Mesenchymal stem cell (in vitro differentiated cells and primary cell): ENCODE measurements at regions not wholly inside any gene's neighbourhood (a gene's known extent, or its start where the extent isn't known, plus 50 kb on each side); places are given as distances from the start of the nearest gene placed in this dataset.

Source experiments
- DNase-seq: peaks from one replicate; pipeline ENCODE4 v3.0.0-alpha.2; 2013
- H2AFZ ChIP-seq: one replicate; pipeline ENCODE4 v1.6.1; 2013; ENCODE audit warnings: low read depth, mild to moderate bottlenecking, control low read depth, inconsistent platforms, low read length, moderate library complexity
- H2AK5ac ChIP-seq: 2 replicates; pipeline ENCODE4 v1.6.1; 2013; ENCODE audit warnings: low read length, moderate library complexity, mild to moderate bottlenecking, inconsistent platforms; ENCODE audit not compliant: severe bottlenecking
- H2BK120ac ChIP-seq: one replicate; pipeline ENCODE4 v1.6.1; 2013; ENCODE audit warnings: low read depth, mild to moderate bottlenecking, inconsistent platforms, low read length, moderate library complexity
- H2BK12ac ChIP-seq, 2 experiments: one replicate each; pipeline ENCODE4 v1.6.1; 2013; ENCODE audit warnings: inconsistent platforms in 2 of 2, low read length in 2 of 2, mild to moderate bottlenecking in 2 of 2, moderate library complexity in 2 of 2, control low read depth in 1 of 2
- H2BK15ac ChIP-seq: one replicate; pipeline ENCODE4 v1.6.1; 2013; ENCODE audit warnings: mild to moderate bottlenecking, low read depth, inconsistent platforms; ENCODE audit not compliant: poor library complexity, severe bottlenecking
- H2BK5ac ChIP-seq: 2 replicates; pipeline ENCODE4 v1.6.1; 2013; ENCODE audit warnings: low read depth, mild to moderate bottlenecking, low read length, control low read depth, inconsistent platforms; ENCODE audit not compliant: poor library complexity, severe bottlenecking
- H3K14ac ChIP-seq, 2 experiments: one replicate each; pipeline ENCODE4 v1.6.1; 2013; ENCODE audit warnings: inconsistent platforms in 2 of 2, low read length in 2 of 2, control low read depth in 1 of 2, mild to moderate bottlenecking in 1 of 2, moderate library complexity in 1 of 2
- H3K18ac ChIP-seq, 2 experiments: one replicate each; pipeline ENCODE4 v1.6.1; 2013; ENCODE audit warnings: inconsistent platforms in 2 of 2, low read length in 2 of 2, control low read depth in 1 of 2, low read depth in 1 of 2, mild to moderate bottlenecking in 1 of 2
- H3K23ac ChIP-seq, 2 experiments: one replicate each; pipeline ENCODE4 v1.6.1; 2013; ENCODE audit warnings: inconsistent platforms in 2 of 2, low read length in 2 of 2, mild to moderate bottlenecking in 2 of 2, moderate library complexity in 2 of 2, control low read depth in 1 of 2
- H3K27ac ChIP-seq: 2 replicates; pipeline ENCODE4 v1.5.1; 2013; ENCODE audit warnings: mild to moderate bottlenecking, moderate library complexity, low read length, control low read depth, inconsistent platforms; ENCODE audit not compliant: poor library complexity, severe bottlenecking
- H3K27me3 ChIP-seq, 2 experiments: 2 replicates each; pipeline versions ENCODE4 v1.6.1 to v1.7.0; 2013; ENCODE audit warnings: low read length in 2 of 2, mild to moderate bottlenecking in 2 of 2, moderate library complexity in 2 of 2, control low read depth in 1 of 2, inconsistent platforms in 1 of 2; ENCODE audit not compliant: control insufficient read depth in 1 of 2, insufficient read depth in 1 of 2
- H3K36me3 ChIP-seq, 2 experiments: 2 replicates each; pipeline versions ENCODE4 v1.6.1 to v1.7.0; 2013; ENCODE audit warnings: low read length in 2 of 2, control low read depth in 1 of 2, inconsistent platforms in 1 of 2, low read depth in 1 of 2, mild to moderate bottlenecking in 1 of 2; ENCODE audit not compliant: insufficient read depth in 2 of 2, control insufficient read depth in 1 of 2
- H3K4ac ChIP-seq, 2 experiments: one replicate each; pipeline ENCODE4 v1.6.1; 2013; ENCODE audit warnings: inconsistent platforms in 2 of 2, low read length in 2 of 2, mild to moderate bottlenecking in 2 of 2, moderate library complexity in 2 of 2, control low read depth in 1 of 2, low read depth in 1 of 2
- H3K4me1 ChIP-seq: 2 replicates; pipeline ENCODE4 v1.6.1; 2013; ENCODE audit warnings: low read depth, low read length, control low read depth; ENCODE audit not compliant: control insufficient read depth, insufficient read depth
- H3K4me2 ChIP-seq: 2 replicates; pipeline ENCODE4 v1.6.1; 2013; ENCODE audit warnings: low read length, mild to moderate bottlenecking, inconsistent platforms; ENCODE audit not compliant: poor library complexity, severe bottlenecking
- H3K4me3 ChIP-seq, 2 experiments: 2 replicates each; pipeline versions ENCODE4 v1.5.1 to v1.7.0; 2013; ENCODE audit warnings: low read length in 2 of 2, mild to moderate bottlenecking in 2 of 2, control low read depth in 1 of 2, low read depth in 1 of 2; ENCODE audit not compliant: insufficient read depth in 1 of 2
- H3K79me1 ChIP-seq: replicated peaks from 2 replicates; pipeline ENCODE4 v1.6.1; 2013; ENCODE audit warnings: mild to moderate bottlenecking, control low read depth, low read length, inconsistent platforms; ENCODE audit not compliant: poor library complexity, severe bottlenecking
- H3K9ac ChIP-seq: 2 replicates; pipeline ENCODE4 v1.7.0; 2013; ENCODE audit warnings: mild to moderate bottlenecking, low read length, moderate library complexity
- H3K9me3 ChIP-seq: 2 replicates; pipeline ENCODE4 v1.7.0; 2013; ENCODE audit warnings: mild to moderate bottlenecking, low read length; ENCODE audit not compliant: control insufficient read depth
- H4K8ac ChIP-seq: one replicate; pipeline ENCODE4 v1.6.1; 2013; ENCODE audit warnings: inconsistent platforms, mild to moderate bottlenecking, low read length, moderate library complexity
- H4K91ac ChIP-seq: one replicate; pipeline ENCODE4 v1.6.1; 2013; ENCODE audit warnings: mild to moderate bottlenecking, low read length, inconsistent platforms
- WGBS: methylation state at CpG from one replicate; pipeline ENCODE4 v1.1.7; 2013; ENCODE audit warnings: mixed read lengths; 5-methylcytosine and 5-hydroxymethylcytosine counted together

- 82% methylated on average over 3 of the region's 3 CpGs for WGBS
- DNase-seq: no peak
- no peak overlapping the region for H3K4ac ChIP-seq
These were observed 246.0 kb upstream of the NFE2L3 start for GRCh38 chr7:25906003-25906402.

GRCh38 chr7:25906760-25907159, 245.2 kb upstream of the NFE2L3 start:
- Histone ChIP-seq H3K27me3 (no peaks in the 10 kb centered on the region), H2AFZ (no peak overlapping the region), H3K27ac (no peak overlapping the region), H3K4ac (no peak overlapping the region), H2BK5ac (no peak overlapping the region), H2AK5ac (no peak overlapping the region), H3K23ac (no peak overlapping the region), H3K4me2 (no peak overlapping the region), H2BK12ac (no peak overlapping the region), H4K91ac (no peak overlapping the region), H4K8ac (no peak overlapping the region), H2BK15ac (no peak overlapping the region), H3K4me1 (no peaks in the 10 kb centered on the region), H3K14ac (no peak overlapping the region), H3K36me3 (no peaks in the 10 kb centered on the region), H2BK120ac (no peak overlapping the region), H3K18ac (no peak overlapping the region), H3K9me3 (no peaks in the 10 kb centered on the region), H3K79me1 (no peaks in the 10 kb centered on the region), H3K9ac (no peak overlapping the region), H3K4me3 (no peak overlapping the region)
- 84% methylated on average over 5 of the region's 5 CpGs for WGBS
- DNase-seq: no peak

More at GRCh38 chr7:25906003-25906402, 246.0 kb upstream of the NFE2L3 start:
- Histone ChIP-seq H3K18ac (no peak overlapping the region), H3K36me3 (no peaks in the 10 kb centered on the region), H3K4me1 (no peaks in the 10 kb centered on the region), H3K14ac (no peak overlapping the region), H4K91ac (no peak overlapping the region), H2AFZ (no peak overlapping the region), H2BK12ac (no peak overlapping the region), H3K9me3 (no peaks in the 10 kb centered on the region), H3K9ac (no peak overlapping the region), H2BK15ac (no peak overlapping the region), H3K27me3 (no peaks in the 10 kb centered on the region), H3K4me2 (no peak overlapping the region), H3K79me1 (no peaks in the 10 kb centered on the region), H3K23ac (no peak overlapping the region), H4K8ac (no peak overlapping the region), H2BK5ac (no peak overlapping the region), H2AK5ac (no peak overlapping the region), H3K4me3 (no peak overlapping the region), H2BK120ac (no peak overlapping the region), H3K27ac (no peak overlapping the region)

DNA sequence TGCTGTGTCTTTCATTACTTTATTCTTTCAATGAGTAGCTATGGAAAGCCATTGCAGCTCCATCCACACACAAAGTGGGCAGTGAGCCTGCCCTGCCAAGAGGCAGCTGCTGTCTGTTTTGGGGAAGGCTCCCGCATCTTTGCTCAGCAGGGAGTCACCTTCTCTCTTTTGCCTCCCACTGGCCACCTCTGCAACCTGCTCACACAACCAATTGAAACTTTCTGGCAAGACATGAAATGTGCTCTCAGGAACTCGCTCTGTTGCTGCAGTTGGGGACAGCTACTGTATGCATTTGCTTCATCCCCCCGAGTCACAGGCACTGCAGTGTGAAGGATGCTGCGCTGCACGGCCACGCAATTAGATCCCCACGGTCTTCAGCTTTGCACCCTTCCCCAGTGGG, 244.8 kb upstream of the NFE2L3 start:
- H2BK12ac ChIP-seq: no peak overlapping the region
- no peak overlapping the region for H4K91ac ChIP-seq
- H2AFZ ChIP-seq: no peak overlapping the region
- no peak overlapping the region for H3K4me2 ChIP-seq
- no peak overlapping the region for H2BK5ac ChIP-seq
- H3K4ac ChIP-seq: no peak overlapping the region
- no peak overlapping the region for H3K4me3 ChIP-seq
- H3K36me3 ChIP-seq: no peaks in the 10 kb centered on the region
- no peak overlapping the region for H4K8ac ChIP-seq
- no peak overlapping the region for H2BK120ac ChIP-seq
- H3K9me3 ChIP-seq: no peaks in the 10 kb centered on the region
- DNase-seq: no peak
- no peak overlapping the region for H2AK5ac ChIP-seq
- no peak overlapping the region for H2BK15ac ChIP-seq
- no peaks in the 10 kb centered on the region for H3K27me3 ChIP-seq
- H3K14ac ChIP-seq: no peak overlapping the region
- H3K9ac ChIP-seq: no peak overlapping the region
- 80% methylated on average over 7 of the region's 7 CpGs for WGBS
- H3K79me1 ChIP-seq: no peaks in the 10 kb centered on the region
- H3K27ac ChIP-seq: no peak overlapping the region
- H3K18ac ChIP-seq: no peak overlapping the region
- no peaks in the 10 kb centered on the region for H3K4me1 ChIP-seq
- H3K23ac ChIP-seq: no peak overlapping the region

DNA sequence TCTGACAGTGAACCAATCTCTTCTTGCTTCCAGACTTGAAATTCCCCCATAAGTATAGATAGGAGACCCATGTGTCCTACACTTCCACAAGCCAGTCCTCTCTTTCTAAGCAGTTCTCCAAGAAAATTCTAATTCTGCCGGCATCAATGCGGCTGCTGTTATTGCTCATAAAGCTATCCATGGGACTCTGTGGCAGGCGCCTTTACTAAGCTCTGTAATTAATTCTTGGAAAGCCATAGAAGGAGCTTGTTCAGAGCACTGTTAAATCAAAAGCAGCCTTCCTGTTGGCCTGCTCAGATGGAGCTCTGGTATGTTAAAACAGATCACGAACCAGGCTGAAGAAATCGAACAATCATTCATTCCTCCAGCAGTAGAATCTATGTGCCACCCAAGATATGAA, 244.3 kb upstream of the NFE2L3 start:
- H3K9me3 ChIP-seq: no peaks in the 10 kb centered on the region
- no peak overlapping the region for H2BK15ac ChIP-seq
- no peak for DNase-seq
- H3K27ac ChIP-seq: no peak overlapping the region
- H4K91ac ChIP-seq: no peak overlapping the region
- no peak overlapping the region for H3K4ac ChIP-seq
- no peak overlapping the region for H2BK120ac ChIP-seq
- H2AFZ ChIP-seq: no peak overlapping the region
- no peak overlapping the region for H2BK12ac ChIP-seq
- H3K4me2 ChIP-seq: no peak overlapping the region
- H2BK5ac ChIP-seq: no peak overlapping the region
- 89% methylated on average over 5 of the region's 5 CpGs for WGBS
- H3K27me3 ChIP-seq: no peaks in the 10 kb centered on the region
- no peaks in the 10 kb centered on the region for H3K79me1 ChIP-seq
- no peak overlapping the region for H3K14ac ChIP-seq
- H3K9ac ChIP-seq: no peak overlapping the region
- H2AK5ac ChIP-seq: no peak overlapping the region
- H3K36me3 ChIP-seq: no peaks in the 10 kb centered on the region
- H4K8ac ChIP-seq: no peak overlapping the region
- H3K23ac ChIP-seq: no peak overlapping the region
- no peaks in the 10 kb centered on the region for H3K4me1 ChIP-seq
- no peak overlapping the region for H3K4me3 ChIP-seq
- no peak overlapping the region for H3K18ac ChIP-seq
